Esophagus muscularis mucosa (tissue), 4 donors: ENCODE measurements at regions not wholly inside any gene's neighbourhood (a gene's known extent, or its start where the extent isn't known, plus 50 kb on each side); places are given as distances from the start of the nearest gene placed in this dataset.

Experiments used
- EP300 ChIP-seq: sonication (generic); formaldehyde crosslinking; IDR thresholded peaks from one replicate; pipeline ENCODE4 v1.6.1; 2017; ENCODE audit warnings: antibody characterized with exemption
- POLR2A ChIP-seq: fragments of 450-650 bp; IDR thresholded peaks from one replicate; pipeline ENCODE4 v1.6.1; 2017; ENCODE audit warnings: antibody characterized with exemption, moderate library complexity, mild to moderate bottlenecking, low read depth
- POLR2AphosphoS5 ChIP-seq, 2 donors: sonication (generic); formaldehyde crosslinking; IDR thresholded peaks; one replicate each; pipeline ENCODE4 v1.6.1; 2017; ENCODE audit warnings: antibody characterized with exemption in 2 of 2
- TF ChIP-seq, protein P1 (sequence below), 3 experiments: fragments of 200-600 bp in 2 of 3; fragments of 450-650 bp in 1 of 3; sonication (generic) in 2 of 3; IDR thresholded peaks; one replicate each; pipeline ENCODE4 v1.5.1; 2017 to 2019; ENCODE audit warnings: antibody characterized with exemption in 3 of 3, mild to moderate bottlenecking in 2 of 3, moderate library complexity in 1 of 3

DNA sequence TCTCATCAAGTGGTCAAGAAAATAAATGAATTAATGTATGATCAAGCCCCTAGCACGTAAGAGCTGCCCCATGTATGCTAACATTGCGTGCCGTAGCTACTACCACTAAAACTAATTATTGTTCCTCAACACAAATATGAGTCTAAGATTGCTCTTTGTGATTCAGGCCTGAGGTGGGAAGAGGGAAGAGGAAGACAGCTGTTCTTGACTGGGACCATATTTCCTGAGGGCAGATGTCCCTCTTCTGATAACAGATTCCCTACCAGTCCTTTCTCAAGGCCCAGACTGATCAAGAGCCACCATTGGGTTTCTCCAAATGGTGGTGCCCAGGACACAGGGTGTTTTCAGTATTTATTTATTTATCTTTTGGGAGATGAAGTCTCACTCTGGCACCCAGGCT, 87.2 kb upstream of the CADM1 start:
- TF ChIP-seq, protein P1, sequence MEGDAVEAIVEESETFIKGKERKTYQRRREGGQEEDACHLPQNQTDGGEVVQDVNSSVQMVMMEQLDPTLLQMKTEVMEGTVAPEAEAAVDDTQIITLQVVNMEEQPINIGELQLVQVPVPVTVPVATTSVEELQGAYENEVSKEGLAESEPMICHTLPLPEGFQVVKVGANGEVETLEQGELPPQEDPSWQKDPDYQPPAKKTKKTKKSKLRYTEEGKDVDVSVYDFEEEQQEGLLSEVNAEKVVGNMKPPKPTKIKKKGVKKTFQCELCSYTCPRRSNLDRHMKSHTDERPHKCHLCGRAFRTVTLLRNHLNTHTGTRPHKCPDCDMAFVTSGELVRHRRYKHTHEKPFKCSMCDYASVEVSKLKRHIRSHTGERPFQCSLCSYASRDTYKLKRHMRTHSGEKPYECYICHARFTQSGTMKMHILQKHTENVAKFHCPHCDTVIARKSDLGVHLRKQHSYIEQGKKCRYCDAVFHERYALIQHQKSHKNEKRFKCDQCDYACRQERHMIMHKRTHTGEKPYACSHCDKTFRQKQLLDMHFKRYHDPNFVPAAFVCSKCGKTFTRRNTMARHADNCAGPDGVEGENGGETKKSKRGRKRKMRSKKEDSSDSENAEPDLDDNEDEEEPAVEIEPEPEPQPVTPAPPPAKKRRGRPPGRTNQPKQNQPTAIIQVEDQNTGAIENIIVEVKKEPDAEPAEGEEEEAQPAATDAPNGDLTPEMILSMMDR (IDR thresholded peaks at IDR 0.05), result no peak
- TF ChIP-seq POLR2A (no peak), POLR2AphosphoS5 (IDR thresholded peaks at IDR 0.05) (no peak), EP300 (no peak)
